Umbilical cord (tissue), 1 donor: ENCODE measurements at regions not wholly inside any gene's neighbourhood (a gene's known extent, or its start where the extent isn't known, plus 50 kb on each side); places are given as distances from the start of the nearest gene placed in this dataset.

Experiments used
- DNase-seq: peaks from one replicate; pipeline ENCODE4 v3.0.0-alpha.2; 2015; ENCODE audit warnings: low spot score

- DNase-seq = peak; percentile 95
These were observed 580.2 kb downstream of the CDH11 start for GRCh38 chr16:64541621-64542020.

- no peak for DNase-seq
These were observed 581.4 kb downstream of the CDH11 start for GRCh38 chr16:64540434-64540833.

- DNase-seq = no peak
These were observed 582.0 kb downstream of the CDH11 start for GRCh38 chr16:64539811-64540371.

- no peak for DNase-seq
These were observed 587.6 kb downstream of the CDH11 start for GRCh38 chr16:64534180-64534780.

GRCh38 chr16:64532691-64533090 lies 589.2 kb downstream of the CDH11 start:
- DNase-seq = no peak

- peak; percentile 38 for DNase-seq
These were observed 589.7 kb downstream of the CDH11 start for GRCh38 chr16:64532117-64532516.

- DNase-seq = peak; percentile 96
These were observed 590.5 kb downstream of the CDH11 start for GRCh38 chr16:64531401-64531800.

GRCh38 chr16:64522548-64522947 lies 599.3 kb downstream of the CDH11 start:
- no peak for DNase-seq

GRCh38 chr16:64513871-64514270 lies 608.0 kb downstream of the CDH11 start:
- DNase-seq = no peak

GRCh38 chr16:64507240-64508024 lies 614.4 kb downstream of the CDH11 start:
- no peak for DNase-seq

- no peak for DNase-seq
These were observed 622.7 kb downstream of the CDH11 start for GRCh38 chr16:64499211-64499610.

- DNase-seq = no peak
These were observed 623.5 kb downstream of the CDH11 start for GRCh38 chr16:64498363-64498762.

- no peak for DNase-seq
These were observed 628.2 kb downstream of the CDH11 start for GRCh38 chr16:64493709-64494108.

- DNase-seq = no peak
These were observed 632.4 kb downstream of the CDH11 start for GRCh38 chr16:64489449-64489848.

- DNase-seq = peak; percentile 79
These were observed 635.3 kb downstream of the CDH11 start for GRCh38 chr16:64486561-64486960.

- no peak for DNase-seq
These were observed 640.4 kb downstream of the CDH11 start for GRCh38 chr16:64481497-64481896.

GRCh38 chr16:64478252-64478906 lies 643.5 kb downstream of the CDH11 start:
- peak; percentile 86 for DNase-seq

GRCh38 chr16:64475627-64476351 lies 646.1 kb downstream of the CDH11 start:
- peak; percentile 76 for DNase-seq

- DNase-seq = no peak
These were observed 650.9 kb downstream of the CDH11 start for GRCh38 chr16:64470916-64471315.

- no peak for DNase-seq
These were observed 651.8 kb downstream of the CDH11 start for GRCh38 chr16:64469906-64470702.

- no peak for DNase-seq
These were observed 652.5 kb downstream of the CDH11 start for GRCh38 chr16:64469351-64469750.
